ENCODE measurements at regions not wholly inside any gene's neighbourhood (a gene's known extent, or its start where the extent isn't known, plus 50 kb on each side); places are given as distances from the start of the nearest gene placed in this dataset.

DNA sequence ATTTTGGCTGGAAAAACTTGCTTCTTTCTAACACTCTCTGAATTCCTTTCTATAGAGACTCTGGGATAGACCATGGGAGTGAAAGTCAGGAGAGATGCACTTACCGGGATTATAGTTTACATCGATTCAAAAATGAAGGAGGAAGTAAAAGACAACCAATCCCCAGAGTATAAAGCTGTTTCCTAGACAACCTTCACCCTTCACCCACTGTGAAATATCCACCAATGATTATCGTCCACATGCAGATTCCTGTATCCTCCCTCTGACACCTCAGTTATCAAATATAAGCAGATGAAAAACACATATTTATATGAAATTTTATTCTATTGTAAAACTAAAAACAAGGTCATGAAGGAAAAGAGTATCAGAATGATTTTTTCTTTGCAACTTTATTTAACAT is 258.8 kb upstream of the GK2 start:
- TF ChIP-seq, protein P1, sequence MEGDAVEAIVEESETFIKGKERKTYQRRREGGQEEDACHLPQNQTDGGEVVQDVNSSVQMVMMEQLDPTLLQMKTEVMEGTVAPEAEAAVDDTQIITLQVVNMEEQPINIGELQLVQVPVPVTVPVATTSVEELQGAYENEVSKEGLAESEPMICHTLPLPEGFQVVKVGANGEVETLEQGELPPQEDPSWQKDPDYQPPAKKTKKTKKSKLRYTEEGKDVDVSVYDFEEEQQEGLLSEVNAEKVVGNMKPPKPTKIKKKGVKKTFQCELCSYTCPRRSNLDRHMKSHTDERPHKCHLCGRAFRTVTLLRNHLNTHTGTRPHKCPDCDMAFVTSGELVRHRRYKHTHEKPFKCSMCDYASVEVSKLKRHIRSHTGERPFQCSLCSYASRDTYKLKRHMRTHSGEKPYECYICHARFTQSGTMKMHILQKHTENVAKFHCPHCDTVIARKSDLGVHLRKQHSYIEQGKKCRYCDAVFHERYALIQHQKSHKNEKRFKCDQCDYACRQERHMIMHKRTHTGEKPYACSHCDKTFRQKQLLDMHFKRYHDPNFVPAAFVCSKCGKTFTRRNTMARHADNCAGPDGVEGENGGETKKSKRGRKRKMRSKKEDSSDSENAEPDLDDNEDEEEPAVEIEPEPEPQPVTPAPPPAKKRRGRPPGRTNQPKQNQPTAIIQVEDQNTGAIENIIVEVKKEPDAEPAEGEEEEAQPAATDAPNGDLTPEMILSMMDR (IDR thresholded peaks at IDR 0.05) = no peak
- Histone ChIP-seq H3K4me3 (no peak overlapping the region), H3K9me3 (peaks cover 12% of the 10 kb centered on the region), H3K27ac (no peak overlapping the region), H3K36me3 (no peaks in the 10 kb centered on the region), H3K4me1 (ENCODE audit: control insufficient read depth in 1 of 2, low read depth in 2 of 2) (no peaks in the 10 kb centered on the region), H3K27me3 (replicated peaks; ENCODE audit: insufficient read depth) (no peaks in the 10 kb centered on the region)
- ATAC-seq (ENCODE audit: insufficient number of reproducible peaks, low FRiP score, low read depth) = no peak
- no peak for DNase-seq (ENCODE audit: low spot score)

DNA sequence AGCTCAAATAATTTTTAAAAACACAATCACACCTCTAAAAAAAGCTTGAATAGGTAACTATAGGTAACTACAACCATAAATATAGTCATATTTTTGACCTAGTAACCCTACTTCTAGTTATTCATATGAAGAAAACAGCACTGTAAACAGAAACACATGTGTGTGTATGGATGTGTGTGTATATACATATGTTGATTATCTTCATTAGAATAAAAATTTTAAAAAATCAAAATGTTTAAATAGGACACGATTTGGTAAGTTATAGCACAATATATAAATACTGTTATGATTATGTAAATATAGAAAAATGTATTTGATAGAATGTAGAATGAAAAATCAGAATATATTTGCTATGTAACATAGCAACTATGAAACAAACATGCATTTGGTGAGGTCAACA is 258.1 kb upstream of the GK2 start:
- no peaks in the 10 kb centered on the region for H3K36me3 ChIP-seq
- no peak for DNase-seq (ENCODE audit: low spot score)

DNA sequence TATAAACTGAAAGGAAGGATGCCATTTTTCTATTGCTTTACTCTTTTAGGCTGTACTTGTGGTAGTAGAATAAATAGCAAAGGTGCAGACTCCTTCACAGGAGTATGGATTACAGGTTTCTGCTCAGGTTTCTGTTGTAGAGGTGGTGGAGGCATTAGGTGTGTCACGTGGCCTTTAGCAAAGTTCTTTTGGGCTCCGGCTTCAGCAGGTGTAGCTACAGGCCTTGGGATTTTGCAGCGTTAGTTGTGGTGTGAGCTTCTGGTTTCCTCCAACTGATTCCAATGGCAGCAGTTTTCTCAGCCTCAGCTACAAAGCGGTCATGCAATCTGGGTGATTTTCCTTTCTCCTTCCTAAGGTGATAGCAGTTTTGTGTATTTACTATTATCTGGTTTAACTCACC is 255.8 kb upstream of the GK2 start:
- Histone ChIP-seq H3K9me3 (no peaks in the 10 kb centered on the region), H3K4me1 (ENCODE audit: control insufficient read depth in 1 of 2, low read depth in 2 of 2) (no peaks in the 10 kb centered on the region), H3K4me3 (no peak overlapping the region), H3K27me3 (replicated peaks; ENCODE audit: insufficient read depth) (no peaks in the 10 kb centered on the region), H3K36me3 (no peaks in the 10 kb centered on the region), H3K27ac (no peak overlapping the region)
- no peak for DNase-seq (ENCODE audit: low spot score)
- TF ChIP-seq, protein P1 (IDR thresholded peaks at IDR 0.05) = no peak
- no peak for ATAC-seq (ENCODE audit: insufficient number of reproducible peaks, low FRiP score, low read depth)

More for the DNA sequence above, 258.1 kb upstream of the GK2 start:
- TF ChIP-seq, protein P1 (IDR thresholded peaks at IDR 0.05) = no peak
- Histone ChIP-seq H3K4me3 (no peak overlapping the region), H3K9me3 (peaks cover 12% of the 10 kb centered on the region), H3K27ac (no peak overlapping the region), H3K27me3 (replicated peaks; ENCODE audit: insufficient read depth) (no peaks in the 10 kb centered on the region), H3K4me1 (ENCODE audit: control insufficient read depth in 1 of 2, low read depth in 2 of 2) (no peaks in the 10 kb centered on the region)
- no peak for ATAC-seq (ENCODE audit: insufficient number of reproducible peaks, low FRiP score, low read depth)

DNA sequence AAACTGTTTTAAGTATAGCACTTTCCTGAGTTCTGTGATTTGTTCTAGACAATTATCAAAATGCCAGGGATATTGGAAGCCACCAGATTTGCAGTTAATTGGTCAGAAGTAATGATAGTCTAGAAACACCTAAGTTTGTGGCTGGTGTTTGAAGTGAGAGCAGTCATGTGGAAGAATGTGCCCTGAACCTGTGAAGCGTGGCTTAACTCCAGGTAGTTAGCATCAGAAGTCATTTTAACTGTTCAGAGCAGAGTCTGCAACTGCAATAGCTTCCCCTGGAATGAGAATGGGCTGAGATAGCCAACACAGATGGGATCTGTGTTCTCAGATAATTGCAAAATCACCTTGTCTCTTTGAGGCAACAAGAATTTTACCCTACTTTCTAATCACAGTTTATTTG is 255.1 kb upstream of the GK2 start:
- TF ChIP-seq, protein P1 (IDR thresholded peaks at IDR 0.05) = no peak
- no peaks in the 10 kb centered on the region for H3K36me3 ChIP-seq
- no peak for DNase-seq (ENCODE audit: low spot score)
- no peaks in the 10 kb centered on the region for H3K9me3 ChIP-seq
- H3K4me3 ChIP-seq = no peak overlapping the region
- no peaks in the 10 kb centered on the region for H3K4me1 ChIP-seq (ENCODE audit: control insufficient read depth in 1 of 2, low read depth in 2 of 2)
- no peak overlapping the region for H3K27ac ChIP-seq
- ATAC-seq (ENCODE audit: insufficient number of reproducible peaks, low FRiP score, low read depth) = no peak
- no peaks in the 10 kb centered on the region for H3K27me3 ChIP-seq (replicated peaks; ENCODE audit: insufficient read depth)

DNA sequence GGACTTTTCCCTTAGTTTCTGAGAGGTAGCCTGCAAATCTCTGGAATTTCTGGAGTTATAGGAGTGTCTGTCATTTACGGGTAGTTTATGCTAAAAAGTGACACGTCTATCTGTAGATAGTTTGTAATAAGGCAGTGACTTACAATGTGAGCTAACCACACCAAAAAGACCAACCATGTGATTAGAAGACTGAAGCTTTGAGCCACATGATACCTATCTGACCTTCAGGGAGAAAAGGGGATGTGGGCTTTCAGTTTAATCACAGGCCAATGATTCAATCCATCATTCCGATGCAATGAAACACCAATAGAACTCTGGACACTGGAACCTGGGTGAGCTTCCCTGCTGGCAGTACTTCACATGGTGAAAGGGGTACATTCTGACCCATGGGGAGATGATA is 254.6 kb upstream of the GK2 start:
- no peak for ATAC-seq (ENCODE audit: insufficient number of reproducible peaks, low FRiP score, low read depth)
- DNase-seq (ENCODE audit: low spot score) = no peak
- no peak overlapping the region for H3K27ac ChIP-seq
- H3K27me3 ChIP-seq (replicated peaks; ENCODE audit: insufficient read depth) = no peaks in the 10 kb centered on the region
- no peaks in the 10 kb centered on the region for H3K9me3 ChIP-seq
- no peaks in the 10 kb centered on the region for H3K4me1 ChIP-seq (ENCODE audit: control insufficient read depth in 1 of 2, low read depth in 2 of 2)
- no peaks in the 10 kb centered on the region for H3K36me3 ChIP-seq
- TF ChIP-seq, protein P1 (IDR thresholded peaks at IDR 0.05) = no peak
- H3K4me3 ChIP-seq = no peak overlapping the region

All from thoracic aorta (tissue), 2 donors.